ENCODE measurements at regions not wholly inside any gene's neighbourhood (a gene's known extent, or its start where the extent isn't known, plus 50 kb on each side); places are given as distances from the start of the nearest gene placed in this dataset.

DNA sequence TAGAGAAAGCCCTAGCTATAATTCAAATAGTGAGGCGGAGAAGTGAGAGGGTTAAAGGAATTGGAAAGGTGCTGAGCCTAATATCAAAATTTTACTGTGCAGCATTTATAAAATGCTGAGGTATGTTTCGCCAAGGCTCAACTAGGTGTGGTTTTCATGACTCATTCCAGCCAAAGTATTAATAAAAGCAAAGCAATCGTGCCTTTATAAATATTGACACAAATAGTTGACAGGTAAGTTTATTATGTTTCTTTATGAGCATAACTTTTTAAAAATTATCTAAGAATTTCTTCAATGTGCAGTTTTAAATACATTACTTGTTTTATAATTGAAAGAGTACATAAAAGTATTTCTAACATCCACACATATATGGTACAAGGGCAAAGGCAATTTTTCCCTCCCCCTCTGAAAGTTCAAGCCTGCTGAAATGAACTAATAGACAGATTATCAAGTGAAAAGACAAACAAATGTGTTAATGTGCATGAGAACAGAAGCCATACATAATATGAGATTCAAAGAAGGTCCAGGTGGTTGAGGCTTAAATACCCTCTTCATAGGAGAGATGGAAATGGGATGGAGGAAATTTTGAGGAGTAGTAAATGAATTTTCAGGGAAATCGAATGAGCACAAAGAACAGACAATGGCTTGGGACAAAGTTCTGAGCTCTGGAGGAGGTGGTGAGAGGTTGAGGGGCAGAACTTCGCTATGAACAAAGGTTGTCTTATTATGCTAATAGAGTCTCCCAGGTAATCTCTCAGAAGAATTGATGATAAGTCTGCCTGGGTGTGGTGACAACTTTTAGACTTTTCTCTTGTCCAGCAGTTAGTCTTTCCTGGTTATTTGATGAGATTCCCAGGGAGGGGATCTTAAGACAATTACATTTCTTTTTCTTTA, 326.5 kb downstream of the BUD13 start:
- DNase-seq (ENCODE audit: low read depth, low spot score), result no peak

DNA sequence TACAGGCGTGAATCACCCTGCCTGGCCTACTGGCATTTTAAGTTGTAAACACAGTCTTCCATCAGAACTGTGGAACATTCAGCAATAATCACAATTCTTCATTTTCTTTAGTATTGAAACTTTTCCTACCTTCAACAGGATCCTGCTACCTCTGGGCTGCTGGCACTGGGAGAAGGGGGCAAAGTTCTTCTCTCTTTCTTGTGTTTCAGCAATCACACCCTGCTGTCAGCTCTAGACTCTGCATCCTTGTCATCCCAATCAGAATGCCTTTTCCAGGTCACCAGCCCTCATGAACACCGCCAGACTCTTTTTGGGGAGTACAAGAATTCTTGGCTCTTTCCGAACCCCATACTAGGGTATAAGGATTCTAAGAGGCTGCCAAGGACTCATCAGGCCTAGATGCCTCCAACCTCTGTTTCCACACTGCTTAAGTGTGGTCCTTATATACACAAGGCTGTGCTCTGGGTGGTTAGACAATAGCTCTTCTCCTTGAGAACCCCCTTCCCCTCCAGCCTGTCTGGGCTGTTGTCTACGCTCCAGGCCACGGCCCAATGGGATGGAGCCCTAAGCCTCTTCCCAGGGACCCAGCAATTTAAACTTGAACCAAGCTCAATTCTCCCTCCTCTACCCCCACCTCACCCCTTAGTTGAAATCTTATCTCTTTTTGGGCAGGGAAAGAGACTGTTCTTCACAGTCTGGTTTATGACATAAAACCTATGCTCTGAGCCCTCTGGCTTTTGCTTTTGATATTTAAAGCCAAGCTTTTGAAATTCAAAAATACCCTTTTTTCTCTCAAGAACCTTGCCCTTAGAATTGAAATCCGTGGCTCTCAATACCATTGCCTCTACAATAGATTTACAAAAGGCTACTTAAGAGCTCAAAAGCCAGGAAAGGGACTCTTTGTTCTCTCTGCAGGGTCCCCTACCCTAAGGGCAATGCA, 327.4 kb downstream of the BUD13 start:
- no peak for DNase-seq (ENCODE audit: low read depth, low spot score)

DNA sequence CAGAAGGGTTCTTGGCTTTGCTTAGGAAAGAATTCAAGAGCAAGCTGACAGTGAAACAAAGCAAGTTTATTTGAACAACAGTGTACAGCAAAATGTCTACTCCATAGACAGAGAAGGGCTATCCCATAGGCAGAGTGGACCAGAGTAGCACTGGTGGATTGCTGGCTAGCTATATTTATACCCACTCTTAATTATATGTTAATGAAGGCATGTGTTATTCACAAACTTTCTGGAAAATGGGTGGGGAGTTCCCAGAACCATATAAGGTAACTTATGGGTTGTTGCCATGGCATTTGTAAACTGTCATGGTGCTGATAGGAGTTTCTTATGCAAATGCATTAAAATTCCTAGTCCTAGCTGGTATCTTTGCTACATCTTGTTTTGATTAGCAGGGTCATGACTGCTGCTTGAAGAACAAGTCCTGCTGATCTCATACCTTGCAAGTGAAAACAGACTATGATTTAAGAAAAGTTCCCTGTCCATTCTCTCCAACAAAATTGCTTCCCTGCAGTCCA, 330.5 kb downstream of the BUD13 start:
- no peak for DNase-seq (ENCODE audit: low read depth, low spot score)

DNA sequence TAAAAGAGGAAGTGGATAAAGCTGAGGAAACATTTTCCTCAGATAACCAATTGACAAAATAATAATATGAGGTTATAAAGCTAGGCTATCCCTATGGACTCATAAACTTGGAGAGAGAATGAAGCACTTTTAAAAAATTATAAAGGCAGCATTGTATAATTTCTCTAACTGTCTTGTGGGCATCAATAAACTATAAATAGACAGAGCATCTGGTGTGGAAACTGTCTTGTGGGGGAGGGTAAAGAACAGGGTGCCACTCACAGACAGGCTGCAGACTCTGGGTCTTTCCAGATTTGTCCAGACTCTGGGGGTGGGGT, 333.5 kb downstream of the BUD13 start:
- DNase-seq (ENCODE audit: low read depth, low spot score), result no peak

DNA sequence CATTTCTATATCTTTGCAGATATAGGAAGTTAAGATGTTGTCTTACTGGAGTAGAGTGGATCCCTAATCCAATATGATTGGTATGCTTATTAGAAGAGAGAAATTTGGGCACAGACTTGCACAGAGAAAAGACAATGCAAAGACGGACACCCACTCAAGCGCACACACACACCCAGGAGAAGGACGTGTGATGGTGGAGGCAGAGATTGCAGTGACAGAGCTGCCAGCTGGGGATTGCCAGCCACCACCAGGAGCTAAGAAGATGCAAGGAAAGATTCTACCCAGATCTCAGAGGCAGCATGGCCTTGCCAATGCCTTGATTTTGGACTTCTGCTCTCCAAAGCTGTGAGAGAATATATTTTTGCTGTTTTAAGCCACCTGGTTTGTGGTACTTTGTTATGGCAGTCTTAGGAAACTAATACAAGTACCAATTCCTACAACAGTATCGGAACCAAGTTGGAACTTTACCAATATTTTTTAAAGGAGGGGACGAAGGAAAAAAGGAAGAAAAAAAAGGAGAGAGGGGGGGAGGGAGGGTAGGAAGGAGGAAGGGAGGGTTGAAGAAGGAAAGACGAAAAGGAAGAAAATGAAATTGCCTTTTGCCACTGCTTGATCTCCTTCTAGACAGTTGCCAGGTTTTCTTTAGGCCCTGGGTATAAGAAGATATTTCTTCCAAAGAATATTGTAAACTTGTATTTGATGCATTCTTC, 334.0 kb downstream of the BUD13 start:
- DNase-seq (ENCODE audit: low read depth, low spot score), result no peak

DNA sequence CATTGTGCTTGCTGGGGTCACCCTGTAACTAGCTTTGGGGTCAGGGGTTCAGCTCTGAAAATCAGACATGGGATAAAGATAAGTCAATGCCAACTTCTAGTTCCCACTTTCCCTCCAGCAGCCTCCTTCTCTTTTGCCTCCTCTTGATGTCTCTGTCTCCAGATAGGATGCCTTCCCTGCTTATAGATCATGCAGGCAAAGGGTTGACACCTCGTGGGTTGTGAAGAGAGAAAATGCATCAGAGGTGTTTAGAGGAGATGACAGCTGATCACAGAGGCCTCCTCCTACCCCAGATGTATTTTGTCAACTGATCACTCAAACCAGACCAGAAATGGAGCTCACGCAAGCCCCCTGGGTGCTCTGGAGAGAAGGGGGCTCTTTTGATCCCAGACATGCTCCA, 337.8 kb downstream of the BUD13 start:
- no peak for DNase-seq (ENCODE audit: low read depth, low spot score)

DNA sequence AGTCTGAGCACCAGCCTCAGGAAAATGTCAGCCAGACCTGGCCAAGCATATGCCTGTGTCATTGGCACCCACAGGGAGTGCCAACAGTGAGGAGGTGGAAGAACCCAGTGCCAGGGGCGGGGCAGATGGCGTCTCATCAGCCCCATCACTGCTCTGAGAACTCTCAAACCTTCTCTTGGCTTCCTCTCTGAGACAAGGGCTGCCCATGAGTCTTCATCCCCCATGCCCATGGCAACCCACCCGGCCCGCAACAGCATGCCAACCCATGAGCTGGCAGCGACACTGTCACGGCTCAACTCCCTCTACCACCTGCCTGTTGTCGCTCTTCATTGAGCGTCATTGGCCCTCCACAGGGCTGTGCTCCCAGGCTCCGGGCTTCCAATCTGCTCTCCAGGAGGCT, 340.5 kb downstream of the BUD13 start:
- DNase-seq (ENCODE audit: low read depth, low spot score), result no peak

DNA sequence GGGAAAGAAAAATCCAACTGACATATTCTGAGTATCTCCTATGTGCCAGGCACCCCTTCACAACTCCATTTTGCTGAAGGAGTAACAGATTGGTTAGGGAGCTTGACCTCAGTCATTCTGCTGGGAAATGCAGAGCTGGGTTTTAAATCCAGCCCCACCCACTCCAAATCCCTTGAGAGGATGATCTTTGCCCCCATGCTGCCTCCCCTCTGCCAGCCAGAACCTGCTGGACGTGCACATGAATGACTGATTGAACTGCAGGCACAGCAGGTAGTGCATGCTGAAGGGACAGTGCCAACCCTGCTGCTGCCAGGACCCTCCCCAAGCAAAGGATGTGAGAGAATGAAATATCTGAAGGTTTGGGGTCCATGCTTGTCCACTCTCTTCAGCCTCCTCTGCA, 340.9 kb downstream of the BUD13 start:
- no peak for DNase-seq (ENCODE audit: low read depth, low spot score)

DNA sequence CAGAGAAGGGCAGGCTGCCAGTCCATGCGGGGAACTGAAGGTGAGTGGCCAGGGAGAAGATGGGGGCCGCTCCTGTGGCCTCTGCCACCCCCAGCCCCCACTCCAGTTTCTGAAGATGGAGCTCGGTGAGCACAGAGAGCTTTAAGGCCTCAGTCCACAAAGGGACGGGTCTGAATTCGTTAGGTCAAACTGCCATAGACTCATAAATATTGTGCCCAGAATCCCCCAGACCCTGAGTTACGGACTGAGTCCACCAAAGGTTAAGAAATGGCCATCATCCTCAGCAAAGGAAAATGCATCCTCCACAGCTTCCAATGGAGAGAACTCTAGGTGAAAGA, 344.2 kb downstream of the BUD13 start:
- DNase-seq (ENCODE audit: low read depth, low spot score), result no peak

DNA sequence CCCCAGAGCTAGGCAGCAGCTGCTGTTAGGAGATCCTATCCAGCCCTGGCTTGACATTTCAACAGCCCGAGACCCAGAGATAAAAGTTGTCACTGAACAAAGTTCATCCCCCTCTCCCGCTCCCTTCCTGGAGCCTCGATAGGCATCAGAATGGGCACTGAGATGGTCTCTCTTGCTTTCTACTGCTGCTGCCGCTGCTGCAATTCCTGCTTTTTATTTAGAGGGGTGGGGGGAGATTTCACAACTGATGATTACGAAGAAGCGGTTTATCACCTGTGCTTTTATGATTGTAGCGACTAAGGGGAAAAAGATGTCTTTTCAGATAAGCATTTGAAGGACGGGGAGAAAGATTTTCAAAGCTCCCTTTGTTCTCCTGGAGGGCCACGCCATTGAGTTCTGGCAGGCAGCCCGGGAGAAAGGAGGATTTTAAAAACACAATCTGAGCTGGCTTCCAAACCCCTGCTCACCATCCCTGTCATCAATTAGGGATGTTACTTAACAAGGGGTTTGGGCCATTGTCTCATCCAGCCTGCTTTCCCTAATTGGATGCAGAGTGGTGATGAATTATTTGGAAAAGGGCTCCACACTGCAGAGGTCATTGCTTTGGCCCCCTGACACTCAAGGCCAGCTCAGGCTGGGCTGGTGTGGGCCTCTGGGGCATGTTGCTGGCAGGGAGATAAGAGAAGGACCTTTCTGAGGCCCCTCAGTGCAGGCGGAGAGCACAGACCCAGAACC, 344.7 kb downstream of the BUD13 start:
- DNase-seq (ENCODE audit: low read depth, low spot score), result no peak

DNA sequence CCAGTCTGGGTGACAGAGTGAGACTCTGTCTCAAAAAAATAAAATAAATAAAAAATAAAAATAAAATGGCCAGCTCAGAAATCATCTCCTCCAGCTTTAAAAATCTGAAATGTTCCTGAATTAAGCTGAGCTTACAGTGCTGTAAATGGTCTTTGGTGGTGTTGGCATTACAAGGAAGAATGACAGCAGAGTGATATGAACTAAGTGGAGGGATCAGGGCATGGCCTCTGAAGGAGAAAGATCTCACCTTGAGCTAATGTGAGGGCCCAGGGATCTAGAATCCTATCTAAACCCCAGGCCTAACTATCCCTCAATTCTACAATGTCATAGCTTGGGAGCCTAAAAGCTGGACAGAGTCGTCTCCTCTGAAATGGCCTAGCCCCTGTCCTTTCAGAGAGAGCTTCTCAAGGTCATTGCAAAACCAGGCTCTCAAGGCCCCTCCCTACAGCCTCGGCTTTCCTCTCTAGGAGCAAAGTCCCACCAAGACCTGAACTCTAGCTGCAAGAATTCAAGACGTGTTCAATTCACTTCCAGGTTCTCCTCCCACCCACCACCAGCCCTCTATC, 345.4 kb downstream of the BUD13 start:
- DNase-seq (ENCODE audit: low read depth, low spot score), result no peak

DNA sequence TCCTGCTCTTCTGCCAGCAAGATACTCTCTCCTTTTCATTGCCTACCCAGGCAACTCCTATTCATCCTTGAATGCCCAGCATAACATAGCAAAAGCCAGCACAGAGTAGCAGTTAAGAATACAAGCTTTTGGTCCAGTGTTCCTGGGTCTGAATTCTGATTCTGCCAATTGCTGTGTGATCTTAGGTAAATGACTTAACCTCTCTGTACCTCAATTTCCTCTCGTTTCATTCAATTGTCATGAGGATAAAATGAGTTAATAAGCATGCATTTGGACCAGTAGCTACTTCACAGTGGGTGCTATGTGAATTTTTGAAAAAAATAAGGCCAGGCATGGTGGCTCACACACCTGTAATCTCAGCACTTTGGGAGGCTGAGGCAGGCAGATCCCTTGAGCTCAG, 346.0 kb downstream of the BUD13 start:
- DNase-seq (ENCODE audit: low read depth, low spot score), result no peak

DNA sequence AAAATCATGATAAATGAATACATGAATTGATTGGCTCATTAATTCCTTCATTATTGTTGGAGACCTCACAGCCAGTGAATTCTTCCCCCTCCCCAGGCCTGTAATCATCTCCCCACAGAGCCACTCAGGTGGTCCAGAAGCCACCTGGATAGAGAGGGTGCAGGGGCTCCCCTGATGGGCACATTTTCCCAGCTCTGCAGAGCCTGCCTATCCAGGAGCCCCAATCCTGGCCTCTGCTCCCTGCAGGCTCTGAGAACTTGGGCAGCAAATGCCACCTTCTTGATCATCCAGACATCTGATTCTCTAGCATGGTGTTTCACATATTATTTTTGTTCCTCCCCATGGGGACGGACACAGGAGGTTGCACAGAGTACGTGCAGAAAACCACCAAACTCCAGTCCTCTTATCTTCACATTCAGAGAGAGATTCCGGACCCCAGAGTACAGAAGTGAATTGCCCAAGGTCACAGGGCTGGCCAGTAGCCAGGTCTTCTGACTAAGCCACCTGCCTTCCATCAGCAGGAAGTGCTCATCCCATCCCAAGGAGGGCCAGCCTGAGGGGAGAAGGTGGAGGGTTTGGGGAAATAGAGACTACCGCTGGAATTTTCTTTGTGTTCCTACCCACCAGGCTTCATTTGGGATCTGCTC, 348.0 kb downstream of the BUD13 start:
- DNase-seq (ENCODE audit: low read depth, low spot score), result no peak

DNA sequence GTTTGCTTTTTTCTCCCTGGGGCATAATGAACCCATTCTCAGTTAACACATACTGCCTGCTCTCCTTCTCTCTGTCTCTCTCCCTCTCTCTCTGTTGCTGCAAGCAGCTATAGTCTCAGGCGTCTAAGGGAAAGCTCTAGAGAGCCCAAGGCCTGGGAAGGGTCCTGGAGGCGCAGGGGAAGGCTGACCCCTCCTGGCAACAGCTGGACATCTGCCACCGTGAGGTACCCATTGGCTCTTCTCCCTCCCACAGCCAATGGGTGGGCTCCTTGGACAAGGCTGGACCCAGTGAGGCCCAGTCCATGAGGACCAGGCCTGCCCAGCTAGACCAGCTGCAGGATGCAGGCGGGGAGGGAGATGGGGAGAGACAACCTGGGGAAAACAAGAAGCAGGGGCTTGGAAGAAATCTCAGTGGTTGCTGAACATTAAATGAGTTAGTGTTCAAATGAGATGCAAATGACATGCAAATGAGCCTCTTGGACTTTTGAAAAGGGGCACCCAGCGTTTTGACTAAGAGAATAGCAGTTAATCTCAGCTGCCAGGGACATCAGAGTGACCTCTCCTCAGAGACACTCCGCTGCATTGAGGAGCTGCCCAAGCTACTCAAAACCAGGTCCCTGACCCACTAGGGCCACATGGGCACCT, 349.7 kb downstream of the BUD13 start:
- DNase-seq (ENCODE audit: low read depth, low spot score), result no peak

DNA sequence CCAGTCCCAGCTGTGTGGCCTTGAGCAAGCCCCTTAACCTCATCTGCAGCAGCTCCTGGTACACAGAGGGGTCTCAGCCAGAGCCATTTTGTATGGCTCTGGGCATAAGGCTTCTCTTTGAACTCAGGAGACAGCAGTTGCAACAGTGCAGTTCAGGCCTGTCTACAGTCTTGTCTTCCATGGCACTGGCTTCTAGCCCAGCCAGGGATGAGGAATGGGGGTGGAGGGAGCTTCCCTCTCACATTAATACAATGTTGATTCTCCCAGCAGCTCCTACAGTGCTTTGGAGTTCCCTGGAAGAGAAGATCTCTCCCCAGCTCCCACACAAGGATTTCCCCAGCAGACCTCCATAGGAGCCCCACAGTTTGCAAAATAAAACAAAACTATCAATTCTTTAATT, 350.2 kb downstream of the BUD13 start:
- DNase-seq (ENCODE audit: low read depth, low spot score), result no peak

DNA sequence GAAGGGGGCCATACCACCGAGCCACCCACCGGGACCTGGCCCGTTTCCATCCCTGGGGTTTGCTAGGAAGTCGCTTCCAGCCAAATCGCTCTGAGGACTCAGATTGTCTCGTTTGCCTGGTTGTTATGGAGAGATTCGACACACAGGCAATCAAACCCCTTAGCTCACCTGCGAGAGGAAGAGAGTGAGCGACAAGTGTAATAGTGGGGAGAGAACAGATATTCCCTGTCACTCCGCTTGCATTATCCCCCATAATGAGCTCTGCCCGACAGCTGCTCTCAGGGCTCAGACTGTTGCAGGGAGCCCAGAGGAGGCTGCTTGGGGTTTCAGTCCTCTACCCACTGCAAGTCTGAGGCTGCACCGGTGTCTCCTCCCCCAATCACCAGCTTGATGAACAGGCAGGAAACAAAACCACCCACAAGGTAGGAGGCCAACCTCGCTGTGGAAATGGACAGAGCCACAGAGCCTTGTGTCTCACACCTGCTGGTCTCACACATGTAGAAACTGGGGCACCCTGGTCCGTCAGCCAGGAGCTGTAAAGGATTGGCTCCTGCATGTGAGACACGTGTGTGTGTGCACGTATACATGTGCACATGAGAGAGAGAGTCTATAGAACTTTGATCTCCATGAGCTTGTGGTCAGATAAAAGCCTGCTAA, 351.1 kb downstream of the BUD13 start:
- DNase-seq (ENCODE audit: low read depth, low spot score), result no peak

DNA sequence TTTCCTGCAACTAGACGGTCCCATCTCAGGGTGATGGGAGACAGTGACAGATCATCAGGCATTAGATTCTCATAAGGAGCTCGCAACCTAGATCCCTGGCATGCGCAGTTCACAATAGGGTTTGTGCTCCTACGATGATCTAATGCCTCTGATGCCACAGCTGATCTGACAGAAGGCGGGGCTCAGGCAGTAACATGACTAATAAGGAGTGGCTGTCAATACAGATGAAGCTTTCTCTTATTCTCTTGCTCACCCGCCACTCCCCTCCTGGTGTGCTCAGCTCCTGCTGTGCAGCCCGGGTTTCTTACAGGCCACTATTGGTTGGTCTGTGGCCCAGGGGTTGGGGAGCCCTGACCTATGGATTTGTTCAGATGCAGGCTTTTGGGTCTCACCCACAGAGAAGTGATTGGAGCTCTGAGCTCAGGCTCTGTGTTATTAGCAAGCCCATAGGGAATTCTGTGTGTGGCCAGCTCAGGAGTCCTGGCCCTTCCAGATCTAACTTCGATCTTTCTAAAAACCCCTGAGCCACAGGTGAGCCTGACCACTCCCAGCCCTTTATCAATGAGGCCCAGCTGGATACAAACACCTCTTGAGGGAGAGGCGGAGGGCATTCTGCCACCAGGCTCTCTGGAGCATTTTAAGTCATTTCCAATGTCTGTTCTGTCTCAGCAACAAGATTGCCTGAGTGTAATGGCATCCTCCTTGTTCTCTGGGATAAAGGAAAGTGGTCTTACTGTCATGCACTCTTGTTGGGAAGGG, 351.8 kb downstream of the BUD13 start:
- no peak for DNase-seq (ENCODE audit: low read depth, low spot score)

DNA sequence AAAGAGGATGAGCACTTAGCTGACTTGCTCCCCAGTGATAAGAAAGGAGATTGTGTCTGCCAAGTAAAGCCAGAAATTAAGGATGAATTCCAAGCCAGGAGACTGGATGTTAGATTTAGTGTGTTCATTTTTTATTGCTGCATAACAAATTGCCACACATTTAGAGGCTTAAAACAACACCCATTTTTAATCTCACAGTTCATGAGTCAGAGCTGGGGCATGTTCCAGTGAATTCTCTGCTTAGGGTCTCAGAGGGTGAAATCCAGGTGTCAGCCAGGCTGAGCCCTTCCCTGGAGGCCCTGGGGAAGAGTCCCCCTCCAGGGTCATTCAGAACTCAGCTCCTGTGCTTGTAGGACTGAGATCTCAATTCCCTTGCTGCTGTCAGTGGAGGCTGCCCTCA, 352.8 kb downstream of the BUD13 start:
- DNase-seq (ENCODE audit: low read depth, low spot score), result no peak

Data from pulmonary artery endothelial cell (primary cell).